ENCODE measurements at regions not wholly inside any gene's neighbourhood (a gene's known extent, or its start where the extent isn't known, plus 50 kb on each side); places are given as distances from the start of the nearest gene placed in this dataset.

DNA sequence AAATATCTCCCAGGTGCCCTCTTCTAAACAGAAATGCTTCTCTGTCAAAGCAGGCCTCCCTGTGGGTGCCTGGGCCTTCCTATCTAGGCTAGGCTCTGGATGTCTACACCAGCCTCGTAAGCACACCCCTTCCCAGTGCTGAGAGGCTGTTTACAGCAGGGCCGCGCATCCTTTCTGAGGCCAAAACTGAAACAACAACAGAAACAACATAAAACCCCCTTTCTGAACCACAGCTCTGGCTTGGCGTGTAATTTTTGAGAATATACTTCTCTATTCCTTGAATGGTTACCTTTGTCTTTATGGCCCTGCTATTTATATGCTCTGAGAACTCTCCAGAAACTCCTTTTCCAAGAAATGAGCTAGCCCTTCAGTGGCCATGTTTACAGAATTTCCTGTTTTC, 118.4 kb downstream of the BCL2L11 start:
- ChIA-PET POLR2A (interaction anchor here (1.0 to 1.3 kb wide), 3 partner anchors 19 to 119 kb away, joined by 3 to 4 read pairs (median 3); partner anchors contain the start of gene BCL2L11), CTCF (interaction anchor here (1.6 kb wide), 1 partner anchor 81 kb away, joined by 4 read pairs; no protein-coding TSS in a partner anchor)
- no peak overlapping the region for H3K4me3 Mint-ChIP-seq
- no peak overlapping the region for H3K27ac Mint-ChIP-seq
- H3K9me3 Mint-ChIP-seq: no peaks in the 10 kb centered on the region
- H3K27me3 Mint-ChIP-seq: no peaks in the 10 kb centered on the region
- intact Hi-C loops (cut with micrococcal nuclease): no loop called here
- no peaks in the 10 kb centered on the region for H3K36me3 Mint-ChIP-seq (ENCODE audit: low read depth)
- ATAC-seq (ENCODE audit: low read depth): peak; percentile 31
- H3K4me1 Mint-ChIP-seq: no peaks in the 10 kb centered on the region
- TF ChIP-seq, protein P1, sequence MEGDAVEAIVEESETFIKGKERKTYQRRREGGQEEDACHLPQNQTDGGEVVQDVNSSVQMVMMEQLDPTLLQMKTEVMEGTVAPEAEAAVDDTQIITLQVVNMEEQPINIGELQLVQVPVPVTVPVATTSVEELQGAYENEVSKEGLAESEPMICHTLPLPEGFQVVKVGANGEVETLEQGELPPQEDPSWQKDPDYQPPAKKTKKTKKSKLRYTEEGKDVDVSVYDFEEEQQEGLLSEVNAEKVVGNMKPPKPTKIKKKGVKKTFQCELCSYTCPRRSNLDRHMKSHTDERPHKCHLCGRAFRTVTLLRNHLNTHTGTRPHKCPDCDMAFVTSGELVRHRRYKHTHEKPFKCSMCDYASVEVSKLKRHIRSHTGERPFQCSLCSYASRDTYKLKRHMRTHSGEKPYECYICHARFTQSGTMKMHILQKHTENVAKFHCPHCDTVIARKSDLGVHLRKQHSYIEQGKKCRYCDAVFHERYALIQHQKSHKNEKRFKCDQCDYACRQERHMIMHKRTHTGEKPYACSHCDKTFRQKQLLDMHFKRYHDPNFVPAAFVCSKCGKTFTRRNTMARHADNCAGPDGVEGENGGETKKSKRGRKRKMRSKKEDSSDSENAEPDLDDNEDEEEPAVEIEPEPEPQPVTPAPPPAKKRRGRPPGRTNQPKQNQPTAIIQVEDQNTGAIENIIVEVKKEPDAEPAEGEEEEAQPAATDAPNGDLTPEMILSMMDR (IDR thresholded peaks at IDR 0.05): no peak
- no peak for DNase-seq

DNA sequence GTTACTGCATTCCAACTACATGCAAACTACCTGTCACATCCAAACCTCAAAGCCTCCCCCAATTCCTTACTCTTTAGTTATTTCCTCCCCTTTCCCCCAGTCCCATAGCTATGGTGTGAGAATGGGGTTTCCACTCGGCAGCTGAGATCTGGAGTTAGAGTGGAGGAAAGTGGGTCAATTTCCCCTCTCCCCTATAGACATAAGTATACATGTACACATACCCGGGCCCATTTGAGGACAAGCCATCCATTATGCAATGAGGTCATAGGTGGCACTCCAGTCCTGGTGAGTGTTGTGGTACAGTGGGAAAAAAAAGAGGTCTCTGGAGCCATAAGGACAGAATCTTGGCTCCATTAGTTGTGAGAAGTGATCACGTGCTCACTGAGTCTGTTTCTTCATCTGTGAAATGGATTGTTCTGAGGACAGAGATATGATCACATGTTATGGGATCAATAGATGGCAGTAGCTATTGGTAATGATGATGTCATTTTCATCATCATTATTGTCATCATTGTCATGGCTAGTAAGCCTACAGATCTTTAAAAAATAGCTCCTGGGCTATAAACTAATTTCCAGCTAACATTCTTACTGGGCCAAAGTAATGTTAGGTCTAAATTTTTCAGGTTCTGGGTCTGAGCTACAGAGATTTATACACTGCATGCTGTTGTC, 119.0 kb downstream of the BCL2L11 start:
- Mint-ChIP-seq H3K27ac (no peak overlapping the region), H3K9me3 (no peaks in the 10 kb centered on the region), H3K4me3 (no peak overlapping the region), H3K4me1 (no peaks in the 10 kb centered on the region), H3K27me3 (no peaks in the 10 kb centered on the region), H3K36me3 (ENCODE audit: low read depth) (no peaks in the 10 kb centered on the region)
- intact Hi-C loops (cut with micrococcal nuclease): no loop called here
- ChIA-PET CTCF (interaction anchor here (1.6 kb wide), 1 partner anchor 82 kb away, joined by 4 read pairs; no protein-coding TSS in a partner anchor), POLR2A (interaction anchor here (1.2 to 1.3 kb wide), 2 partner anchors 20 to 119 kb away, joined by 3 to 4 read pairs; partner anchors contain the start of gene BCL2L11)
- DNase-seq (no peak), ATAC-seq (ENCODE audit: low read depth) (no peak)
- TF ChIP-seq, protein P1 (IDR thresholded peaks at IDR 0.05): no peak

DNA sequence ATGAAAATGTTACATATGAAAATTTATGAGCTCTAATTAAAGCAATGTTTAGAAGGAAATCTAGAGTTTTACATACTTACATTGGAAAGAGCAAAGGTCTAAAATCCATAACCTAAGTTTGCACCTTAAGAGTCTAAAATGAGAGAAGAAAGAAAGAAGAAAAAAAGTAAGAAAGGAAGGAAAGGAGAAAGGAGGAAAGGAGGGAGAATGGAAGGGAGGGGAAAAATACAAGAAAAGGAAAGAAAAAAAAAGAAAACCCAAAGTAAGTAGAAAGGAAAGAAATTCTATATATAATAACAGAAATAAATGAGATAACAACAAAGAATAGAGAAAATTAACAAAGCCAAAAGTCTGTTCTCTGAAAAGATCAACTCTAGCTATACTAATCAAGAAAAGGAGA, 122.6 kb downstream of the BCL2L11 start:
- H3K4me3 Mint-ChIP-seq: no peak overlapping the region
- TF ChIP-seq, protein P1 (IDR thresholded peaks at IDR 0.05): no peak
- H3K36me3 Mint-ChIP-seq (ENCODE audit: low read depth): no peaks in the 10 kb centered on the region
- ChIA-PET CTCF (interaction anchor here (1.1 kb wide), 1 partner anchor 9 kb away, joined by 3 read pairs; no protein-coding TSS in a partner anchor), POLR2A (no interaction called here)
- no peaks in the 10 kb centered on the region for H3K27me3 Mint-ChIP-seq
- no peak overlapping the region for H3K27ac Mint-ChIP-seq
- H3K9me3 Mint-ChIP-seq: no peaks in the 10 kb centered on the region
- intact Hi-C loops (cut with micrococcal nuclease): no loop called here
- no peak for DNase-seq
- no peaks in the 10 kb centered on the region for H3K4me1 Mint-ChIP-seq
- no peak for ATAC-seq (ENCODE audit: low read depth)

DNA sequence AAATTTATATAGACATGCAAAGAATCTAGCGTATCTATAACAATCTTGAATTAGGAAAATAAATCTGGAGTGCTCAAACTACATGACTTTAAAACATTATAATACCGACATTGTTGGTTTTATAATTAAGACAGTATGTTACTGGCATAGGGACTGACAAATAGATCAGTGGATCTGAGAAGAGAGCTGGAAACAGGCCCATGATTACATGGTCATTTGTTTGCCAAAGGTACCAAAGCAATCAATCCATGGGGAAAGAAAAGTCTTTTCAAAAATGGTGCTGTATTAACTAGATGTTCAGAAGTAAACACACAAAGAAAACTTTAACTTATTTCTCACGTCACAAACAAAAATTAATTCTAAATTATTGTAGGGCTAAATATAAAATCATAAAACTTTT, 124.2 kb downstream of the BCL2L11 start:
- intact Hi-C loops (cut with micrococcal nuclease): no loop called here
- H3K9me3 Mint-ChIP-seq: no peaks in the 10 kb centered on the region
- POLR2A ChIA-PET: no interaction called here
- H3K27ac Mint-ChIP-seq: no peak overlapping the region
- TF ChIP-seq, protein P1 (IDR thresholded peaks at IDR 0.05): no peak
- DNase-seq: no peak
- no peaks in the 10 kb centered on the region for H3K27me3 Mint-ChIP-seq
- H3K36me3 Mint-ChIP-seq (ENCODE audit: low read depth): no peaks in the 10 kb centered on the region
- H3K4me1 Mint-ChIP-seq: no peaks in the 10 kb centered on the region
- CTCF ChIA-PET: no interaction called here
- ATAC-seq (ENCODE audit: low read depth): no peak
- H3K4me3 Mint-ChIP-seq: no peak overlapping the region

DNA sequence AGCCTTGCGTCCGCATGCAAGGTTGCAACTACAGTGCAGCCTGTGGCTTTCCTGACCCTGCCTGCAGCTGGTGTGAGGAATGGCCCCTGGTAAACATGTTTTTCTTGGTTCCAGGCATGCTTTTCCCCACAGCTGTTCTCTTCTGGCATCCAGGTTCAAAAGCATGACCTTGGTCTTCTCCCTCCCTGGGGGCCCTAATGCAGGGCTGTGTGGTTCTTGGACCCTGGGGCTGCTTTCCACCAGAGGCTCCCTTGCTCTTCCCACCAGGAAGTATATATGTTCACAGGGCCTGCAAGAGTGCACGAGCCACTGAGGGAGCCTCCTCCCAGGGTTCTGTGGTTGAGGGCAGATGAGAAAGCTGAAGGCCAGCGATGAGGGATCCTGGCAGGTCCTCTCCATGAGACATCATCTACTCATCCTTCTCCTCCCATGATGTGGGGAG, 125.9 kb downstream of the BCL2L11 start:
- no peaks in the 10 kb centered on the region for H3K27me3 Mint-ChIP-seq
- CTCF ChIA-PET: no interaction called here
- no peak for ATAC-seq (ENCODE audit: low read depth)
- POLR2A ChIA-PET: no interaction called here
- H3K9me3 Mint-ChIP-seq: no peaks in the 10 kb centered on the region
- H3K4me1 Mint-ChIP-seq: no peaks in the 10 kb centered on the region
- no peaks in the 10 kb centered on the region for H3K36me3 Mint-ChIP-seq (ENCODE audit: low read depth)
- no peak for DNase-seq
- H3K4me3 Mint-ChIP-seq: no peak overlapping the region
- TF ChIP-seq, protein P1 (IDR thresholded peaks at IDR 0.05): no peak
- no peak overlapping the region for H3K27ac Mint-ChIP-seq
- intact Hi-C loops (cut with micrococcal nuclease): no loop called here

Data from activated B cell treated with CpG ODN at 0.5 μM for 24 hours (primary cell).